Keratinocyte (primary cell): ENCODE measurements at regions not wholly inside any gene's neighbourhood (a gene's known extent, or its start where the extent isn't known, plus 50 kb on each side); places are given as distances from the start of the nearest gene placed in this dataset.

Experiments used
- EZH2 ChIP-seq: IDR thresholded peaks from one replicate; pipeline ENCODE4 v1.6.1; 2012; ENCODE audit warnings: inconsistent platforms, mild to moderate bottlenecking, low read length, moderate library complexity
- TF ChIP-seq, protein P1 (sequence below), 3 experiments: IDR thresholded peaks in 1 of 3; conservative IDR thresholded peaks in 1 of 3; optimal IDR thresholded peaks in 1 of 3; 2 replicates in 2 of 3; 3 replicates in 1 of 3; pipeline versions ENCODE3 to v1.5.1; 2011; ENCODE audit warnings: low read length in 3 of 3, mild to moderate bottlenecking in 3 of 3, moderate library complexity in 2 of 3, control low read depth in 1 of 3, inconsistent platforms in 1 of 3; ENCODE audit not compliant: insufficient read depth in 2 of 3; ENCODE audit errors: extremely low read depth in 1 of 3

DNA sequence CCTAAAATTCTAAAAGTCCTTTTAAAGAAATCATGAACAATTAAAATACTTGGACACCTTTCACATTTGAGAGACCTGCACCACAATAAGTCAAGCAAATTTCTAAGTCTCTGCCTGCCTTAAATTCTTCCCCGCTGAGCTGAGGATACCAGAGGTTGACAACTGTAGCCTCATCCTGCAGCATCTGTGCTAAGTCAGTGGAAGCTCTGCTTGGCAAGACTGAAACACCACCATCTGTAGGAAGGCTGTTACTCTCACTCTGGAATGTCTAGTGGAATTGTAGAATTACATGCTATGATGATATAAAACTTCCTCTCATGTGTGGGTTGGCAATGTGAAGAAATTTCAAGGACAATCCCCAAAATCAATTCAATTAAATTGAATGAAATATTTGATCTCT, 1756.5 kb downstream of the NCAM2 start:
- TF ChIP-seq, protein P1, sequence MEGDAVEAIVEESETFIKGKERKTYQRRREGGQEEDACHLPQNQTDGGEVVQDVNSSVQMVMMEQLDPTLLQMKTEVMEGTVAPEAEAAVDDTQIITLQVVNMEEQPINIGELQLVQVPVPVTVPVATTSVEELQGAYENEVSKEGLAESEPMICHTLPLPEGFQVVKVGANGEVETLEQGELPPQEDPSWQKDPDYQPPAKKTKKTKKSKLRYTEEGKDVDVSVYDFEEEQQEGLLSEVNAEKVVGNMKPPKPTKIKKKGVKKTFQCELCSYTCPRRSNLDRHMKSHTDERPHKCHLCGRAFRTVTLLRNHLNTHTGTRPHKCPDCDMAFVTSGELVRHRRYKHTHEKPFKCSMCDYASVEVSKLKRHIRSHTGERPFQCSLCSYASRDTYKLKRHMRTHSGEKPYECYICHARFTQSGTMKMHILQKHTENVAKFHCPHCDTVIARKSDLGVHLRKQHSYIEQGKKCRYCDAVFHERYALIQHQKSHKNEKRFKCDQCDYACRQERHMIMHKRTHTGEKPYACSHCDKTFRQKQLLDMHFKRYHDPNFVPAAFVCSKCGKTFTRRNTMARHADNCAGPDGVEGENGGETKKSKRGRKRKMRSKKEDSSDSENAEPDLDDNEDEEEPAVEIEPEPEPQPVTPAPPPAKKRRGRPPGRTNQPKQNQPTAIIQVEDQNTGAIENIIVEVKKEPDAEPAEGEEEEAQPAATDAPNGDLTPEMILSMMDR (optimal IDR thresholded peaks at IDR 0.05 in 1 of 3, IDR thresholded peaks at IDR 0.05 in 1 of 3, conservative IDR thresholded peaks at IDR 0.05 in 1 of 3; ENCODE audit: extremely low read depth in 1 of 3, insufficient read depth in 2 of 3, low read length in 3 of 3), result no peak
- TF ChIP-seq EZH2, result no peak
